HG02610 (cell line): ENCODE measurements at regions not wholly inside any gene's neighbourhood (a gene's known extent, or its start where the extent isn't known, plus 50 kb on each side); places are given as distances from the start of the nearest gene placed in this dataset.

Experiments
- ATAC-seq: cut with Tn5 transposase; IDR thresholded peaks from one replicate; pipeline ENCODE4 v1.9.1; 2021; ENCODE audit warnings: mild to moderate bottlenecking, moderate library complexity; ENCODE audit not compliant: unreplicated experiment

DNA sequence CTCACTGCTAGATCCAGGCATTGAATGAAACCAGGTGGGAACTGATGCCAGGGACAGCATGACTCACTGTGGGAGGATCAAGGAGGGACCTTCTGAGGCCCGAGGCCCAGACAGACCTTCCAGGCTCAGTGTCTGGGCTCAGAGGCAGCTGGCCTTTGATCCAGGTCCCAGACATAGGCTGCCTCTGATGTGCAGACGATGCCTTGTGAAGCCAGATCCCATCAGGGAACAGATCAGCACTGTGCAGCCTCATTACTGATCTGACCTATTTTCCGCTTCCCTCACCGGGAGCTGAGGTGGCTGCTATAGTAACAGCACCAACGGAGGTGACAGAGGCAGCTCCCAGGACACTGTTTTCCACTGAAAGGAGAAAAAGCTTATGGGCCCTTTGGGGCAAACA, 399.5 kb downstream of the MATN1 start:
- ATAC-seq: no peak

GRCh38 chr1:30323352-30323751, 400.0 kb downstream of the MATN1 start:
- no peak for ATAC-seq

- no peak for ATAC-seq
Measured at GRCh38 chr1:30322859-30323257, 400.5 kb downstream of the MATN1 start.

- ATAC-seq: no peak
Measured at GRCh38 chr1:30321996-30322858, 401.2 kb downstream of the MATN1 start.

DNA sequence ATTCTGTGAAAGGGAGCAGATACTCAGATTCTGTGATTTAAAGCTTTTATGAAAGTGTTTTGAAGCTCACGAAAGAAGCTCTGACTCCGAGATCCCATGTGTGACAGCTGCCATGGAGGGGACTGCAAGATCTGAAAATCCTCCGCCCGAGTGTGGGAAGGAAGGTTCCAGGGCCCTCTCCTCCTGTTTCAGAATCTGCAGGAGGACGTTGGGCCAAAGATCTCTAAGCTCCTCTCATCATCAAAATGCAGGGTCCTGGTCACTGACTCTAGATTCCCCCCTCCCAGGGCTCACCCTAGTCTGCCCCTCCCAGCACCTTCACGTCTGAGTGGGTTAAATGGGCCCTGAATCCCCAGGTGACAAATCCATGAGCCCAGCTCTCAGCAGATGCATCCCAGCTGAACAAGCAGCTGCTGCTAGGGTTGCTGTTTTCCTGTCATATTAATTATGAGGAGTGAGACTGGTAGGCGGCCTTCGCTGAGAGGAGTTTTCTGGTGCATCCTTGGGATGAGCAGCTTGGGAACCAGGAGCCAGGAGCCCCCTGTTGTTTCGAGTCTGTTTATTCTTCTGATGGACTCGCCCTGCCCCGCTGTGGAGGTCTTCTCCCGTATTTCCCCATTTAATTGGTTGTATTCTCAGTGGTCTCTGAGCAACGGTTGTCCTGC, 402.0 kb downstream of the MATN1 start:
- ATAC-seq: no peak

GRCh38 chr1:30320581-30320890, 402.8 kb downstream of the MATN1 start:
- no peak for ATAC-seq

GRCh38 chr1:30319765-30320580, 403.4 kb downstream of the MATN1 start:
- no peak for ATAC-seq

DNA sequence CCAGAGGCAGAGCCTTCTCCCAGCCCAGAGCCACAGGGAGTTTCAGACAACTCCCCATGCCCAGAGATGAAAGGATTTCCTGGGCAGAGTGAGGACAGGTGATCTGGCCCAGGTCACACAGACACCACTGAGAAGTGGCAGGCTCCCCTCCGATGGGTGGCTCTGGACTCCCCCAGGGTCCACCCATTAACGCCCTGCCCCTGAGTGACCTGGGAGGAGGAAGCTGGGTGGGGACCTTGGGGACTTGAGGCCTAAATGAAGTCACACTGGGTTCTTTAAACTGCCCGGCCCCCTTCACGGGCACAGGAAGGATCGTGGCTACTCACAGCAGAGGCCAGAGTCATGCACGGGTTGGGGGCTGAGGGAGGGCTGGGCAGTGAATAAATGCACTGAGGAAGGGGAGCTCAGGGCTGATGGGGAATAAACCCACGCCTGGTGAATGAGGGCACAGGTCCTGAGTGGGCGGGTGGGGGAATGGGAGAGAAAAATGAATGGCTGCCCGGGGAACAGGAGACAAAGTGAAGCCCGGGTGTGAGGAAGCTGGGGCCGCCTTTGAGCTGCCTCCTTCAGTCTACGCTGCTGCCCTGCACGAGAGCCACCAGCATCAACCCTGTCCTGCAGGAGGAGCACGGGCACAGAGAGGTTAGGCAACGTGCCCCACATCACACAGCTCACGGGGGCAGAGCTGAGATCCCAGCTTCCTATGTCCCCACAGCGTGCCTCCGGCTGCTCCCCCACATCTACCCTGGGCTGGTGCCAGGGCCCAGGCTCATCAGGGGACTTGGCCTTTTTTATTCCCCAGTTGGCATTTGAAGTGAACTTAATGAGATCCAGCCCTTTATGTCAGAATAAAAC, 404.3 kb downstream of the MATN1 start:
- ATAC-seq: no peak

- ATAC-seq: no peak
Measured at GRCh38 chr1:30318413-30318812, 405.0 kb downstream of the MATN1 start.

DNA sequence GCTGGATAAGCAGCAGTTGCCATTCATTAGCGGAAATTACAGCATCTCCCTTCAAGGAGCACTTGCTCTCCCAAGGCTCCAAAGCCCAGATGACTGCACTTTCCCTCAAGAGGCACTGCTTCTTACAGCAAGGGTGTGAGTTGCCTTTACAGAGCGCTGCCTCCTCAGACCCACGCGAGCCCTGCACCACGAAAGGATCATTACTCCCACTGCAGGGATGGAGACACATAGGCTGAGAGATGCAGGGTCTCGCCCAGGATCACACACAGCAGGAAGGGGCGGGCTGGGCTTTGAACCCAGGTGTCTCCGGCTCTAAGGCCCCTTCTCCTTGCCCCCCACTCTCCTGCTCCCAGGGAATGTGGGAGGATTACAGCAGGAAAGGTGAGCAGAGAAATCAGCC, 405.5 kb downstream of the MATN1 start:
- no peak for ATAC-seq

- ATAC-seq: no peak
Measured at GRCh38 chr1:30316056-30316455, 407.3 kb downstream of the MATN1 start.

DNA sequence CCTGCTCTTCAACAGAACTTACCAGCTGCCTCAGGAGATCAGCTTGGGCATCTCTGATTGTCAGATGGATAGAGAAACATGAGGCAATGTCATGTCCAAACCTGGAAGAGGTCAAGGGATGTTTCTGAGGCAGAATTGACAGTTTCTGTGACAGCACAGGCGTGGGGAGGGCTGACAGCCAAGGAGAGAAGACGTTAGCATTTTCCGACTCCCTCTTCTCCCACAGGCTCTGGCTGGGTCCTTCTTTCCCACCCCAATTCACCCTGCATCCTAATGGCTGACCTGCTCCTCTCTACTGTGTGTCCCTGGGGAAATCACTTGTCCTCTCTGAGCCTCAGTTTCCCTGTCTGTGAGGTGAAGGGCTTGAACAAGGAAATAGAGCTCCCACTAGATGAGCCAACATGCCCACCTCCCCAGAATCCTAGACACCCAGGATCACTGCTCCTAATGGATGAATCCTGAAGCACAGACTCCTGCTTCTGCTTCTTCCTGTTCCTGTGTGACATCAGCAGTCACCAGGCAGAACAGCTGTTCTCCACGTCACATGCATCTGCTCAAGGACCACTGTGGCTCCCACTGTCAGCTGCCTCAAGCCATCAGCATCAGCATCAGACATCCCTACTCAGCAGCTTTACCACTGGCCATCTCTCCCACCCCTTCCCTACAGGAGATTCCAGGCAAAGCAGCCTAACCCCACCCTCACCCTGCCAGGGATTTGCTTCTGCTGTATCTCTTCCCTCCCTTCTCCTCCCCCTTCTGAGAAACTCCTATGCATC, 408.0 kb downstream of the MATN1 start:
- ATAC-seq: no peak

GRCh38 chr1:30314591-30314990, 408.8 kb downstream of the MATN1 start:
- no peak for ATAC-seq

DNA sequence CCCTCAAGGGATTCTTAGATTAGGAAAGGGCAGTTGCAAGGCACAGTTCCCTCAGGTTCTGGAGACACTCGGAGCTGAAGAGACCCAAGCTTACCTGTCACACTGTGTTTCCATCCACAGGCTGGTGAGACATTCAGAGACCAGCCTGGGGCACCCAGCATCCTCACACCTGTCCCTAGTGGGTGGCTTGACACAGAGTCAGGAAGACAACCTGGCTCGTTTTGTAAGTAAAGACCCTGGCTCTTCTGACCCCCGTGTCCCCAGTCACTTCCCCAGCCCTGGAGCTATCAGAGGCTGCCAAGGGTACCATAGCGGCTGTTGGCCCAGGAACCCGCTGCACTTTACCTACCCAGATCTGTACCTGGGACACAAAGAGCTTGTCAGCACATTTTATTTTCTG, 409.8 kb downstream of the MATN1 start:
- no peak for ATAC-seq

DNA sequence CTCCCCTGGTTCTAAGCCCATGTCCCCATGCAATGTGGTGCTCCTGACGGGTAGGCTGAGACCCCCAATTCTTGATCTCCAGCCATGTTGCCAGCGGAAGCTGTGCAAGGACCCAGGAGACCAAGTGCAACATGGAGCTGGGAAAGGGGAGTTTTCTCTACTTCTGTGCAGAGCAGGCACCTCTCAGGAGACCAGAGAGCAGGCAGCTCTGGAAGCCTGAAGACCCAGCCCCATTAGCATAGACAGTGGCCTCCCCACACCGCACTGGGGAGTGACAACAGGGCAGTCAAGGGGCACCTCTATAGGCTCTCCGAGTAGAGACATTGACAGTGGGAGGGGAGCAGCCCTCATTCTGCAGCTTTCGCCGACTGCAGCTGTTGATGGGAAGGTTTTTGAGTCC, 410.2 kb downstream of the MATN1 start:
- no peak for ATAC-seq

GRCh38 chr1:30312226-30312625, 411.2 kb downstream of the MATN1 start:
- ATAC-seq: no peak

- no peak for ATAC-seq
Measured at GRCh38 chr1:30311749-30312148, 411.6 kb downstream of the MATN1 start.

- no peak for ATAC-seq
Measured at GRCh38 chr1:30310966-30311742, 412.2 kb downstream of the MATN1 start.

DNA sequence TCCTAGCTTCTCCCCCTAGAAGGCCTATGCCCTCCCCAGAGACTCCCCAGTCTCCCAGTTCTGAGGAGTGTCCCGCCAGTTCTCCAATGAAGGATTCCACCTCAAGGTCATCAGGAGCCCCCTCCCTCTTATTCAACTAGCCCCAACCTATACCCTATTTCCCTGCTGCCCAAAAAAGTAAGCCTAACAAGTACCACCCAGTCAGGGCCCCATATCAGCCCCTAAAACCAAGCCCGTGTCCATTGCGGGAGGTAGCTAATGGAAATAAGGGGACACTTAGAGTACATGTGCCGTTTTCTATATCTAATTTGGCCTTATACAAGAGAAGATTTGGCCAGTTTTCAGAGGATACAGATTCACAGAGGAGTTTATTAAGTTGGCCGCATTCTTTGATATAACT, 416.2 kb downstream of the MATN1 start:
- no peak for ATAC-seq
